HG03469 (cell line): ENCODE measurements at regions not wholly inside any gene's neighbourhood (a gene's known extent, or its start where the extent isn't known, plus 50 kb on each side); places are given as distances from the start of the nearest gene placed in this dataset.
"Not testable (repeated sequence)": the region's sequence is repeated elsewhere in the genome, so short reads cannot be mapped to it uniquely, and the experiment has no call there.

Experiments
- ATAC-seq: cut with Tn5 transposase; IDR thresholded peaks from one replicate; pipeline ENCODE4 v1.9.1; 2021; ENCODE audit warnings: mild to moderate bottlenecking, moderate library complexity, moderate number of reproducible peaks; ENCODE audit not compliant: unreplicated experiment

- peak; percentile 61 for ATAC-seq
These were observed 362.0 kb upstream of the CITED2 start for GRCh38 chr6:139736325-139736906.

GRCh38 chr6:139732451-139732850 lies 358.0 kb upstream of the CITED2 start:
- ATAC-seq: no peak

GRCh38 chr6:139730340-139730974 lies 356.0 kb upstream of the CITED2 start:
- no peak for ATAC-seq

GRCh38 chr6:139728876-139729427 lies 354.5 kb upstream of the CITED2 start:
- ATAC-seq: no peak

- ATAC-seq: not testable (repeated sequence)
These were observed 351.8 kb upstream of the CITED2 start for GRCh38 chr6:139726272-139726671.

- no peak for ATAC-seq
These were observed 348.1 kb upstream of the CITED2 start for GRCh38 chr6:139722530-139722929.

GRCh38 chr6:139721954-139722353 lies 347.5 kb upstream of the CITED2 start:
- ATAC-seq: no peak

GRCh38 chr6:139713900-139714506 lies 339.6 kb upstream of the CITED2 start:
- ATAC-seq: no peak

- ATAC-seq: no peak
These were observed 339.0 kb upstream of the CITED2 start for GRCh38 chr6:139713424-139713823.

- no peak for ATAC-seq
These were observed 338.4 kb upstream of the CITED2 start for GRCh38 chr6:139712830-139713229.

GRCh38 chr6:139711804-139712585 lies 337.5 kb upstream of the CITED2 start:
- ATAC-seq: no peak

GRCh38 chr6:139710556-139710955 lies 336.1 kb upstream of the CITED2 start:
- no peak for ATAC-seq

- ATAC-seq: no peak
These were observed 334.1 kb upstream of the CITED2 start for GRCh38 chr6:139708337-139709199.

GRCh38 chr6:139706912-139707311 lies 332.5 kb upstream of the CITED2 start:
- ATAC-seq: no peak

GRCh38 chr6:139705284-139705683 lies 330.8 kb upstream of the CITED2 start:
- ATAC-seq: no peak

- no peak for ATAC-seq
These were observed 329.3 kb upstream of the CITED2 start for GRCh38 chr6:139703780-139704179.

- ATAC-seq: no peak
These were observed 328.3 kb upstream of the CITED2 start for GRCh38 chr6:139702706-139703105.

GRCh38 chr6:139701695-139702094 lies 327.2 kb upstream of the CITED2 start:
- no peak for ATAC-seq

- ATAC-seq: no peak
These were observed 326.6 kb upstream of the CITED2 start for GRCh38 chr6:139701003-139701402.

- no peak for ATAC-seq
These were observed 325.5 kb upstream of the CITED2 start for GRCh38 chr6:139699911-139700310.
